SK-N-SH treated with all-trans-retinoic acid at 6 μM for 48 hours (cell line): ENCODE measurements at regions not wholly inside any gene's neighbourhood (a gene's known extent, or its start where the extent isn't known, plus 50 kb on each side); places are given as distances from the start of the nearest gene placed in this dataset.

Source experiments
- ATAC-seq: fragments of 200-7000 bp; cut with Tn5 transposase; 3 replicates; pipeline ENCODE4 v1.9.1; 2020; ENCODE audit warnings: mild to moderate bottlenecking, moderate library complexity
- ARNTL ChIP-seq: fragments of 450-650 bp; formaldehyde crosslinking; IDR thresholded peaks from 2 replicates; pipeline ENCODE4 v1.5.0; 2020; ENCODE audit warnings: low read depth, mild to moderate bottlenecking, moderate library complexity, borderline replicate concordance
- CREB5 ChIP-seq: fragments of 250-450 bp; sonication (Bioruptor Pico); IDR thresholded peaks from 2 replicates; pipeline ENCODE4 v1.5.1; 2020; ENCODE audit warnings: low read depth, mild to moderate bottlenecking, moderate library complexity
- CSDC2 ChIP-seq: fragments of 250-450 bp; sonication (Bioruptor Pico); IDR thresholded peaks from 2 replicates; pipeline ENCODE4 v1.5.0; 2020; ENCODE audit warnings: mild to moderate bottlenecking, moderate library complexity
- CSRNP3 ChIP-seq: fragments of 250-450 bp; sonication (Bioruptor Pico); IDR thresholded peaks from 2 replicates; pipeline ENCODE4 v1.5.1; 2021; ENCODE audit warnings: mild to moderate bottlenecking, moderate library complexity
- ESRRG ChIP-seq: fragments of 250-450 bp; sonication (Bioruptor Pico); IDR thresholded peaks from 2 replicates; pipeline ENCODE4 v1.6.1; 2021; ENCODE audit warnings: mild to moderate bottlenecking
- GLIS3 ChIP-seq: fragments of 250-450 bp; sonication (Bioruptor Pico); IDR thresholded peaks from 2 replicates; pipeline ENCODE4 v1.5.0; 2020; ENCODE audit warnings: mild to moderate bottlenecking, moderate library complexity
- ISL1 ChIP-seq: fragments of 250-450 bp; sonication (Bioruptor Pico); IDR thresholded peaks from 2 replicates; pipeline ENCODE4 v2.1.2; 2022; ENCODE audit warnings: mild to moderate bottlenecking, moderate library complexity
- OSR1 ChIP-seq: fragments of 250-450 bp; sonication (Bioruptor Pico); IDR thresholded peaks from 2 replicates; pipeline ENCODE4 v1.8.0; 2022; ENCODE audit warnings: moderate library complexity, mild to moderate bottlenecking, inconsistent platforms
- PATZ1 ChIP-seq: fragments of 250-450 bp; sonication (Bioruptor Pico); IDR thresholded peaks from 2 replicates; pipeline ENCODE4 v1.8.0; 2020; ENCODE audit warnings: mild to moderate bottlenecking, moderate library complexity, borderline replicate concordance
- POU6F1 ChIP-seq: fragments of 250-450 bp; sonication (Bioruptor Pico); IDR thresholded peaks from 2 replicates; pipeline ENCODE4 v1.8.0; 2021; ENCODE audit warnings: low read depth, mild to moderate bottlenecking, moderate library complexity, borderline replicate concordance
- PPARA ChIP-seq: fragments of 250-450 bp; sonication (Bioruptor Pico); IDR thresholded peaks from 2 replicates; pipeline ENCODE4 v1.5.0; 2020; ENCODE audit warnings: mild to moderate bottlenecking, borderline replicate concordance
- RARB ChIP-seq: fragments of 250-450 bp; sonication (Bioruptor Pico); IDR thresholded peaks from 2 replicates; pipeline ENCODE4 v1.8.0; 2021; ENCODE audit warnings: mild to moderate bottlenecking, moderate library complexity
- SNAI2 ChIP-seq: fragments of 250-450 bp; sonication (Bioruptor Pico); IDR thresholded peaks from 2 replicates; pipeline ENCODE4 v1.5.0; 2020; ENCODE audit warnings: mild to moderate bottlenecking, moderate library complexity
- TCF4 ChIP-seq: fragments of 250-450 bp; sonication (Bioruptor Pico); IDR thresholded peaks from 2 replicates; pipeline ENCODE4 v1.8.0; 2021; ENCODE audit warnings: mild to moderate bottlenecking, moderate library complexity, borderline replicate concordance
- ZC3H10 ChIP-seq: fragments of 250-450 bp; sonication (Bioruptor Pico); IDR thresholded peaks from 2 replicates; pipeline ENCODE4 v1.5.1; 2021; ENCODE audit warnings: mild to moderate bottlenecking, moderate library complexity
- ZFP30 ChIP-seq: fragments of 450-650 bp; formaldehyde crosslinking; IDR thresholded peaks from 2 replicates; pipeline ENCODE4 v1.5.0; 2022; ENCODE audit warnings: mild to moderate bottlenecking, moderate library complexity
- ZNF565 ChIP-seq: fragments of 450-650 bp; formaldehyde crosslinking; conservative IDR thresholded peaks from 2 replicates; pipeline ENCODE4 v1.5.0; 2020; ENCODE audit warnings: low read depth, mild to moderate bottlenecking, moderate library complexity
- ZNF70 ChIP-seq: fragments of 450-650 bp; formaldehyde crosslinking; IDR thresholded peaks from 2 replicates; pipeline ENCODE4 v1.5.0; 2020; ENCODE audit warnings: mild to moderate bottlenecking, moderate library complexity
- ZNF8 ChIP-seq: fragments of 450-650 bp; formaldehyde crosslinking; IDR thresholded peaks from 2 replicates; pipeline ENCODE4 v1.5.0; 2020; ENCODE audit warnings: mild to moderate bottlenecking, moderate library complexity

GRCh38 chr17:77475016-77475976, 334.5 kb downstream of the SEC14L1 start:
- peak; percentile 20 for ATAC-seq
- TF ChIP-seq PATZ1 (CRISPR knock-in tag) (peak; percentile 90; the same call in 1 of the 2 replicates), ZNF565 (CRISPR knock-in tag) (no peak)

GRCh38 chr17:77476006-77476405, 335.2 kb downstream of the SEC14L1 start:
- ATAC-seq = no peak
- TF ChIP-seq ZNF565 (CRISPR knock-in tag) = no peak
- no peak for TF ChIP-seq CREB5
- TF ChIP-seq OSR1 (CRISPR knock-in tag) = no peak
- no peak for TF ChIP-seq RARB
- no peak for TF ChIP-seq ZC3H10 (CRISPR knock-in tag)
- TF ChIP-seq TCF4 (CRISPR knock-in tag) = no peak
- TF ChIP-seq ZNF70 = no peak
- no peak for TF ChIP-seq POU6F1 (CRISPR knock-in tag)
- no peak for TF ChIP-seq PPARA
- TF ChIP-seq ISL1 (CRISPR knock-in tag) = no peak
- no peak for TF ChIP-seq SNAI2 (CRISPR knock-in tag)
- TF ChIP-seq ARNTL (CRISPR knock-in tag) = no peak

- no peak for ATAC-seq
- TF ChIP-seq GLIS3 (CRISPR knock-in tag) (no peak), ESRRG (no peak), ZNF70 (no peak), ARNTL (CRISPR knock-in tag) (no peak), OSR1 (CRISPR knock-in tag) (no peak), RARB (no peak)
These were observed 335.7 kb downstream of the SEC14L1 start for GRCh38 chr17:77476498-77476897.

GRCh38 chr17:77476931-77477805, 336.4 kb downstream of the SEC14L1 start:
- ATAC-seq = peak; percentile 77
- TF ChIP-seq CSDC2 (CRISPR knock-in tag) (no peak), SNAI2 (CRISPR knock-in tag) (no peak), POU6F1 (CRISPR knock-in tag) (no peak), ZNF8 (CRISPR knock-in tag) (peak; percentile 12; the same call in 1 of the 2 replicates), ZC3H10 (CRISPR knock-in tag) (no peak), ZFP30 (CRISPR knock-in tag) (peak; percentile 44; the same call in 1 of the 2 replicates), OSR1 (CRISPR knock-in tag) (no peak), ISL1 (CRISPR knock-in tag) (no peak), ARNTL (CRISPR knock-in tag) (no peak), CSRNP3 (no peak), ESRRG (no peak), TCF4 (CRISPR knock-in tag) (peak; percentile 42; the same call in 1 of the 2 replicates), PATZ1 (CRISPR knock-in tag) (no peak), RARB (no peak)
